ENCODE measurements at regions not wholly inside any gene's neighbourhood (a gene's known extent, or its start where the extent isn't known, plus 50 kb on each side); places are given as distances from the start of the nearest gene placed in this dataset.

DNA sequence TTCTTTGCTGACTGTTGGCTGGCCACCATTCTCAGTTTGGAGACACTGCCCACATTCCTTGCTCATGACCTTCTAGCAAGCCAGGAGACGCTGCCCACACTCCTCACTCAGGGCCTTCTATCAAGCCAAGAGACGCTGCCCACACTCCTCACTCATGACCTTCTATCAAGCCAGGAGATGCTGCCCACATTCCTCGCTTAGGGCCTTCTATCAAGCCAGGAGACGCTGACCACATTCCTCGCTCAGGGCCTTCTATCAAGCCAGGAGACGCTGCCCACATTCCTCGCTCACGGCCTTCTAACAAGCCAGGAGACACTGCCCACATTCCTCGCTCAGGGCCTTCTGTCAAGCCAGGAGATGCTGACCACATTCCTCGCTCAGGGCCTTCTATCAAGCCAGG lies 131.3 kb upstream of the CBLN2 start:
- TF ChIP-seq, protein P1, sequence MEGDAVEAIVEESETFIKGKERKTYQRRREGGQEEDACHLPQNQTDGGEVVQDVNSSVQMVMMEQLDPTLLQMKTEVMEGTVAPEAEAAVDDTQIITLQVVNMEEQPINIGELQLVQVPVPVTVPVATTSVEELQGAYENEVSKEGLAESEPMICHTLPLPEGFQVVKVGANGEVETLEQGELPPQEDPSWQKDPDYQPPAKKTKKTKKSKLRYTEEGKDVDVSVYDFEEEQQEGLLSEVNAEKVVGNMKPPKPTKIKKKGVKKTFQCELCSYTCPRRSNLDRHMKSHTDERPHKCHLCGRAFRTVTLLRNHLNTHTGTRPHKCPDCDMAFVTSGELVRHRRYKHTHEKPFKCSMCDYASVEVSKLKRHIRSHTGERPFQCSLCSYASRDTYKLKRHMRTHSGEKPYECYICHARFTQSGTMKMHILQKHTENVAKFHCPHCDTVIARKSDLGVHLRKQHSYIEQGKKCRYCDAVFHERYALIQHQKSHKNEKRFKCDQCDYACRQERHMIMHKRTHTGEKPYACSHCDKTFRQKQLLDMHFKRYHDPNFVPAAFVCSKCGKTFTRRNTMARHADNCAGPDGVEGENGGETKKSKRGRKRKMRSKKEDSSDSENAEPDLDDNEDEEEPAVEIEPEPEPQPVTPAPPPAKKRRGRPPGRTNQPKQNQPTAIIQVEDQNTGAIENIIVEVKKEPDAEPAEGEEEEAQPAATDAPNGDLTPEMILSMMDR (conservative IDR thresholded peaks at IDR 0.05; ENCODE audit: low read length): no peak
- TF ChIP-seq EZH2phosphoT487 (IDR thresholded peaks at IDR 0.05; ENCODE audit: borderline replicate concordance, low read depth, low read length): no peak

Measured in OCI-LY7 (cell line).